Mesenteric fat pad (tissue), 1 donor: ENCODE measurements at regions not wholly inside any gene's neighbourhood (a gene's known extent, or its start where the extent isn't known, plus 50 kb on each side); places are given as distances from the start of the nearest gene placed in this dataset.

Experiments
- DNase-seq: peaks from one replicate; pipeline ENCODE4 v3.0.0-alpha.2; 2020; ENCODE audit warnings: low spot score
- donor health status: DM: yes; HTN: yes; CAD: no.

DNA sequence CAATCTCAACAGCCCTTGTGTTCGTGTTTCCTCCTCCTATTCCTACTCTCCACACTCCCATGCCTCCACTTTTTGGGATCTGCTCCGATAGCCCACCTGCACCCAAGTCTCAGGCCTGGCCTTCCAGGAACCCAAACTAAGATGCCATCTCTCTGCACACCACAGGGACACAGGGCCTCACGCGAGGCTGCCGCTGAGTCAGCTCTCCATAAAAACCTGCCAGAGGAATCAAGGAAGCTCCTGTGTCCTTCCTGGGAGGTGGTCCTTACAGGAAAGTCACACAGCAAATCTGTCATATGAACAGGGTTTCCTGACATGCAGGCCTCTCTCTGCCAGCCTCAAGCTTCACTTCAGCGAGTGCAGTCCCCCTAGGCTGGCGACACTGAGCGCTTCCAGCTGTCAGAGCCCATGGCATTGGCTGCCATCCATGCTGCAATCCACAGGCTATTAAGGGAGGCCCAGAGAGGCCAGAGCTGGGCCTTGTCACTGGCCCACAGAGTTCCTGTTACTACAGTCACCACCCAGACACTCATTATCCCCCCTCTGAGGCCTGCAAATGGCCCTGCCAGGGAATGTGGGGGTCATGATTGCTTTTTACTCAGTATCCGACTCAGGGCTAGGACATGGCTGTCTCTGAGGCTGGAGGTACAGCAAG lies 151.4 kb downstream of the OAT start:
- no peak for DNase-seq

DNA sequence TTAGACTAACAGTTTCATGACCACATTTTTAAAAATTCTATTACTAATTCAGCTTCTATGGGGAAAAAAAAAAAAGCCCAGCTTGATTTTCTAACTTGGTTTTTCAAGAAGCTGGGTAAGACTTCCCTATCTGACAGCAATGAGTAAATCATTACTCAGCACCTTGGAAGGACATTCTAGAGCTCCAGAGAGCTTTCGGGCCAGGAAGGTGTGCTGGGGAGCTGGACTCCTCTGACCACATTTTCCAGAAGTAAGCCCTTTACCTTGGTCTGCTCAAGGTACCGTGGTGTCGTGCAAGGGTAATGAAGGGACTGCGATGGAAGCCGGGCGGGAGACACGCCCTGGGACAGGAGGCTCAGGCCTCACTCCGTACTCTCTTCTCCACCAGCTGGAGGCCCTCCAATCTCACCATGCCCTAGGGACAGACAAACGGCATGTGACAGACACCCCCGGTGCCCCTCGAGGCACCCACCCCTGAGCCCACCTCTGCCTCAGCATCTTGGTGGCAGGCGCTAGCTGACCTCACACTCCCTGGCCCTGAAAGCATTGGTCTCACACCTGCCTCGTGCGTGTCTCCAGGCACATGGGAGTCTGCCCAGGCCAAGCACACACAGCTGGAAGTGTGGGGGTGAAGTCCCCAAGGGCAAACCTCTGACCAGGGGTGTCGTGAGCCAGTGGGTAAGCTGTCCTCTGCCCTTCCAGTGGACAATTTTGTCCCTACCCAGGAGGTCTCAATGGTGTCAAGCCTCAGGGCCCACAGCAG lies 152.1 kb downstream of the OAT start:
- no peak for DNase-seq

DNA sequence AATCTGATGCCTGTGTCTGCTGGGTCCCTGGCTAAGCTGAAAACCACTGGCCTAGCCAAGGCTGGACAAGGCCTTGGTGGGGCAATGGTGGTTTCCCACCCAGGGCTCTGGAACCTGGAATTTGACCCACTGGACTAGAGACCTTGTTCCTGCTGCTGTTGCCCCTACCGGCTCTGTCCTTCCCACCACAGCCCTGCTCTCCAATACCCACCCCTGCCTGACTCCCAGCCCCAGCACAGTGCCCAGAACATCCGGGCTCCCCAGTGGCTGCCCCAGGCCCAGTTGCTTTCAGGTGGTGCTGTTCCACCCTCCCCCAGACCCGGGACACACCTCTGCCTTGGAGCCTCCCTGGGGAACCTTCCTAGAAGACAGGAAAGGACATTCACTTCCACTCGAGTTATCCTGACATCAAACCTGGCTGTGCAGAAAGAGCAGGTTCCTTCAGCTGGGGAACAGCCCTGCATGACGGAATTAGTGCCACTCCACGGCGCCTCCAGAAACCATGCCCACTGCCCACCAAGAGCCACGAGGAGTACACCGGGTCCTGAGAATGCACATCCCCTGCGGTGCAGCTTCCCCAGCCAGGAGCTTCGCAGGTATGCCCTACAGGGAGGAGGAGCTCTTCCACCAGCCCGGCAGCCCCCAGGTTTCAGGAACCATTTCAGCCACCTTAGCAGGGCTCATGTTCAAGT lies 152.8 kb downstream of the OAT start:
- DNase-seq = no peak

DNA sequence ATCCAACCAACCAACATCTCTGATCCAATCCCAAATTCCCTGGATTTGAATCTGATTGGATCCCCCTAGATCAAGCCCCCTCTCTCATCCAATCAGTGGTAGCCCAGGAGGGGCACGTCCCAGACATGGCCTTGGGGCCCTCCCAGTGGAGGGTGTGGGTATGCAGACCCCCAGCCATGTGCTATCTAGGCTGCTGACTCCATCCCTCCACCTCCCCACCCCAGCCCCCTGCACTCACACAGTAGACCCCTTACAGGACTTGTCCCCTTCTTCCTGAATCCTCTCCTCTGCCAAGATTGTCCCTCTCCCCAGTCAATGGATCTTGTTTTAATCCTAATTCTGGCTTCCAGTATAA lies 153.4 kb downstream of the OAT start:
- DNase-seq = no peak

DNA sequence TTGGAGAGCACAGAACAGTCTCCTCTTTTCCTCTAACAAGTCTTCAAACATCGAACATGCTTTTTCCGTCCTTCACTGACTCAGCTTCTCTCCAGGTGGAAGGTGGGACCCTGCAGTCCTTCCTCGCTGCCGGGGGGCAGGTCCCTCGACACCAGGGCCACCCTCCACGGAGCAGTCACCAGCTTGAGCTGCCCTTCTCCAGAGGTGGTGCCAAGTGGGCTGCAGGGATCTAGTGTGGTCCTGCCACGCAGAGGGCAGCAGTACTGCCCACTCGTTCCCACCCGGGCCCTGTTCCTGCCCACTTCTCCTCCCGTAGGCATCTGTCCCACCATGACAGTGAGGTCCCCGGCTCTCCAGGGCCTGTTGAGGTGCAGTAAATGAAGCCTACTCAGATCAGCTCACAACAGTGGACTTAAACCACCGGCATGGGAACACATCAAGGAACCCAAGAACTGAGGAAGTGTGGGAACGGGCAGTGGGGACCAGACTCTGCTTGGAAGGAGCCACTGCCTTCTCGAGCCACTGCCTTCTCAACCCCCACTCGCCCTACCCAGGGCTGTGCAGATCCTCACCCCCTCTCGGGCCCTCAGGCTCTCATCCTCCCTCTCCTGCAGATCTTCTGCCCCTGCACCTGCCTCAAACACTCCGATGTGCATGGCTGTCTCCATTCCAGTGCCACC lies 153.9 kb downstream of the OAT start:
- DNase-seq = no peak

DNA sequence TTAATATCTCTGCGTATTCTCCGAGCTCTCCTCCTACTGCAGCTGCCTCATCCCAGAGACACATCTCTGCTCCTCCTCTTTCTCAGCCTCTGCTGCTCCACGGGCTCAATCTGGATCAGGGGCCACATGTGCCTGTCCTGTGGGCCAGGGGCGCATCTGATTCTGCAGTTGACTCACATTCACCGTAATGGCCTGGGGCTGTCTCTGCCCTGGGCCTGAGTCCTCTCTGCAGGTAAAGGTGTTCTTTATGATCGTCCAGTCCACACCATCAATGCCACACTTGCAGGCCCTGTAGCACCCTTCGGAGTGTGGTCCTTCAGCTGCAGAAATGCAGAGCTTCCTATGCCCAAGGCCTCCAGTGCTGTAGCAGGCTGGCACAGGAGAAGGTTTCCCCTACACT lies 154.5 kb downstream of the OAT start:
- no peak for DNase-seq

DNA sequence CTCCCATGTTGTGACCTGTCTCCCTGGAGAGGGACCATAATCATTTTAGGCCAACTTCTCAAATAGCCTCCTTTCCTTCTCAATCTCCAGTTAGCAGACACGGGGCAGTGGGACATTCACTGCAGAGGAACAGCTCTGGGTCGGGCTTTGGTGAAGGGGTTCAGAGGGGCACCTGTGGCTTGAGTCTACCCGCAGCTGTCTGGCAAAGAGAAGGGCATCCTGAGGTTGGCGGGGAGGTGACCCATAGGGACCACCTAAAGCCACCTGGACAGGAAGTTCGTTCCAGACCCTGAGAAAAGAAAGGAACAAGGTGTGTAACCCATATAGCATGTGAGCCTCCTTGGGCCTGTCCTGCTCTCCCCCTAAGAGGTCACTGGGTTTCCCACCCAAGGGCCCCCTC lies 155.0 kb downstream of the OAT start:
- no peak for DNase-seq

DNA sequence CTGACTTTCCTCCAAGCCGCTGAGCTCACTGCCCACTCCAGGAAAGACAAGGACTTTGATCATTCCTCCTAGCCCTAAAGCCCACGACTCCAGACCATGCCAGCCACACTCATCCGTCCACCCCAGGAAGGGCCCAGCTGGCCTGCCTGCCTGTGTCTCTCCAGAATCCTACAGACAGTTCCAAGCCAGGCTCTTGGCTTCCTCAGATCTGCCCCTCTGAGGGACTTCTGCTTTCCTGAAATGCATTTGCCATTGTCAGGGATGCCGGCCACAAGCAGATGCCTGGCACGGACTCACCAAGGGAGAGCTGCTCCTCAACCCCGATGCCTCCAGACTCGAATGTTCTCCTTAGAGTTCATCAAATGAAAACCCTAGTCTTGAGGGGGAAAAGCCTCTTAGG lies 155.8 kb downstream of the OAT start:
- DNase-seq = no peak

DNA sequence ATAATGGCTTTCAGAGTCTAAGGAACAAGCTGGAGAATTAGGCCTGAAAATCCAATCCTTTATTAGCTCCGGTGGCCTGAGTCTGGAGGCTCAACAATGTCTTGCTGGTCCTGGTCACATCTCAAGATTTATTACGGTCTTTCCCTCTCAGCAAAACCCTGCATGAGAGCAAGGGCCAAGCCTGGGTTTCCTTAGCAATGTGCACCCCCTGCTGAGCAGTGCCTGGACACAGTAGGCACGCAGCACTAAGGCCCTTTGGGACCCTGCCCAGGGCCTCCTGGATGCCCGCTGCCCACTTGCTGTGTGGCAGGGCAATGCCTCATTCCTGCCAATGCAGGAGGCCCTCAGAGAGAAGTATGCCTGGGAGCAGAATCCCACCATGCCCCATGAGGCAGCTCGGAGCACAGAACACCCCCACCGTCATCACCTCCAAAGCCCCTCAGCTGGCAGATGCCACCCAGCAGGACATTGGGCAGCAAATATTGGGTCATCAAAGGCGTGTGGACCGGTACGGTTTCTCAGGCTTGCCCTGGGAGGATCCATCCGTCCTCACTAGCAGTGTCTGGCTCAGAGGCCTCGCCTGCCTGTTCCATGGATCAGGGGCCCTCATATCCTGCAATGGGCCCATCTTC lies 156.4 kb downstream of the OAT start:
- peak; percentile 81 for DNase-seq

DNA sequence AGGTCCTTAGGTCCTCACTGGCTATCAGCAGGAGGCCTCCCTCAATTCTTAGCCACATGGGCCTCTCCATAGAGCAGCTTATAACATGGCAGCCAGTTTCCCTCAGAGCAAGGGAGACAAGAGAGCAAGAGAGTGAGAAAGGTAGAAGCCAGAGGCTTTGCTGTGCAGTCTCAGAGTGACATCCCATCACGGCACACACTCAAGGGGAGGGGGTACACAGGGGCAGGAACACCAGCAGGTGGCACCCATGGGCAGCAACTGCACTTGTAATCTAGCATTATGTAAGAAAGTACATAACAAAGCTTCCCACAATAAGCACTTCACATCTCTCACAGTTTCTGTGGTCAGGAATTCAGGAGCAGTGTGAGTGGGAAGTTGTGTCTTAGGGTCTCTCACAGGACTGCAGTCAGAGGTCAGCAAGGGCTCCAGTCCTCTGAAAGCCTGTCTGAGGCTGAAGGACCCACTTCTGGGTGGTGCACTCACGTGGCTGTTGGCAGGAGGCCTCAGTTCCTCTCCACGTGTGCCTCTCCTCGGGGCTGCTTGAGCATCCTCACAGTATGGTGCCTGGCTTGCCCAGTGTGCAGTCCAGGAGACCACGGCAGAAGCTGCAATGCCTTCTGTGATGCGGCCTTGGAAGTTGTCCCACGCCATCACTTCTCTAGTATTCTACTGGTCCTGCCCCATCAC lies 159.4 kb downstream of the OAT start:
- peak; percentile 83 for DNase-seq

DNA sequence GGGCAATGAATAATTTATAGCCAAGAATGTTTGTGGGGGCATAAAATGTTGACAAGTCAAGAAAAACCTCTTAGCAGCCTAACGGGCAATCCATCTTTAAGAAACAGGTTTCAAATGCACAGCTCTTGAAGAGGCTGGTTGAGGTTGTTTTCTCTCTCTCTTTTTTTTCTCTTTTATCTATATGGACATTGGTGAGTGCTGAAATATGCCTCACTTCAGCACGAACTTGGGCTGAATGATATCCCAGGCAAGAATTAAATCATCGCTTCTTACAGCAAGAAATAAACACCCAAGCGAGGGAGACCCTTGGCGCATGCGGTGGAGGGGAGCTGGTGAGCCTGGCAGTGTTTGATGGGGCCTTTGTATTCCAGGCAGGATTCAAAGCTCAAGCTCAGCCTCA lies 160.9 kb downstream of the OAT start:
- no peak for DNase-seq

DNA sequence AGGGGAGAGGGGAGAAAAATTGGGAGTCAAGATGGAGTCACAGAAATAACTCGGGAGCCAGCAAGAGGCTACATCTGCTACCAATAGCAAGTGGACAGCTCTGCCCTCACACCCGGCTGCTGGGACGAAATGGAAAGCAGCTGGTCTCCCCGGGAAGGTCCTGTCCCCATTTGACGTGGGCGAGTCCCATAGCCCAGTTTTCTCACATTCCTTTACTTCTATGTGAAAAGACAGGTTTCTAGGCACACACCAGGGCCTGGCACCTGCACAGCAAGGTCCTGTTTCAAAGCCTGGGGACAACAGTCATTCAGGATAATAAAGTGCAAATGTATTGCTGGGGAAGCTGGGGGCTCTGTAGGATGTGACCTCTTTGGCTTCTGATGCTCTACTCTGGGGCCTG lies 162.6 kb downstream of the OAT start:
- peak; percentile 37 for DNase-seq

DNA sequence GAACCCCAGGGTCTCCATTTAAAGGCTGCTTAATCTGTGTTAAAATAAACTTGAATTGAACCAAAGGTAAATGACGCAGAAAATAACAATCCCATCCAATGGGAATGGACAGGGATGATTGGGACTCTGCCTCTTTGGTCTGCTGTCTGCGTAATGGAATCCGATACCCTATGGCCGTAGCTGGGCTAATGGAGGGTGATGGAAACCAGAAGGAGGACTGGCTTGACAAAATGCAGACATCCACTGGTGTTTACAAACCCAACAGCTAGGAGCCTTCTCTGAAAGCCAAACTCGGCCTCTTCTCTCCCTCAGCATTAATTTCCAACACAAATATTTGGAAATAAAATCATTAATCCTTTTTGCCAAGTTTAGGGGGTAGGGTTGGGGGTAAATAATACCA lies 162.2 kb upstream of the CHST15 start:
- peak; percentile 8 for DNase-seq

DNA sequence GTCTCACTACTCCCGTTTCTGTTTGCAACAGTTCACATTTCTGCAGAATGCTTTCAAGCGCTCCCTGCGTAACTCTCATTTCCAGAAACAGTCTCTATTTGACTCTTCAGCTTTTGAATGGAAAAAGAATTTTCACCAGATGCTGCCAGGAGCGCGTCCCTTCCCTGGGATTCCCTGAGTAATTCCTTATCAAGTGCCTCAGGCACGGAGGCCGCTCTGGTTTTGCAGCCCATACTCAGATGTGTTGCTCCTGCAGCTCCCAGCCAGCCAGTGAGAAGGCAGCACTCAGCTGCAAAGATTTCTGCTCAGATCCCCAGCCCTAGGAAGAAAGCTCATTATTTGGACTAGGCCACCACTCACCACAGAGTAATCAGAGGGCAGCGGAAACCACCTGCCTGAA lies 161.1 kb upstream of the CHST15 start:
- DNase-seq = peak; percentile 39

DNA sequence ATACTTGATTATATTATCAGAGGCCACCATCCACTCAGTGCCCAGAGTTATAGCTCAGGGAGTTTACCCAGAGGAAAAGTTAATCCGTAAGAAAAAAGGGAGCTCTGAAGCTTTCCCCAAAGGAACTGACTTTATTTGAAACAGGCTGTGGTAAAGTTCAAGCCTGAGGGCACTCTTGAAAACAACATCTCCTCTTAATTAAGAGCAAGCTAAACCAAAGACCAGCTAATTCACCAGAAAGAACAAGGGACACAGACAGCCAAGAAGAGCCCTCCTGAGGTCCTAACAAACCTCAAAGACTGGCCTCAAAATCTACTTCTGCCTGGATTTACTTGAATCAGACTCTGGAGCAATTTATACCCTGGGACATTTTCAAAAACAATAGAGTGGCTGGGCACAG lies 159.6 kb upstream of the CHST15 start:
- no peak for DNase-seq

DNA sequence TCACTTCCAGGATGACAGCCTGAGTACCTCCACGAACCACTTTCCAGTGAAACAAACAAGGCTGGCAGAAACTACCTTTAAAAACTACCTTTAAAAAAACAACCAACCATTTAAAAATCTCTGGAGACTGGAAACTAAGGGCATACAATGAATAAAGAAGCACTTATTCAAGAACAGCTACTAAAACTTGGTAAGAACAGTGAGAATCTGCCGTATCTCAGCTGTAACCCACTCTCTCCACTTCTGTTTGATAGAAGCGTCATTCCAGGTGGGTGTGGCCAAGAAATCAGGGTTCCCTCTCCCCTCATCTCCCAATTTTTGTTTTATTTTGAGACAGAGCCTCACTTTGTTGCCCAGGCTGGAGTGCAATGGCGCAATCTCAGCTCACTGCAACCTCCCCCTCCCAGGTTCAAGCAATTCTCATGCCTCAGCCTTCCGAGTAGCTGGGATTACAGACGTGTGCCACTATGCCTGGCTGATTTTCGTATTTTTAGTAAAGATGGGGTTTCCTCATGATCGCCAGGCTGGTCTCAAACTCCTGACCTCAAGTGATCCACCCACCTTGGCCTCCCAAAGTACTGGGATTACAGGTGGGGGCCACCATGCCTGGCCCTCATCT lies 158.8 kb upstream of the CHST15 start:
- peak; percentile 16 for DNase-seq

DNA sequence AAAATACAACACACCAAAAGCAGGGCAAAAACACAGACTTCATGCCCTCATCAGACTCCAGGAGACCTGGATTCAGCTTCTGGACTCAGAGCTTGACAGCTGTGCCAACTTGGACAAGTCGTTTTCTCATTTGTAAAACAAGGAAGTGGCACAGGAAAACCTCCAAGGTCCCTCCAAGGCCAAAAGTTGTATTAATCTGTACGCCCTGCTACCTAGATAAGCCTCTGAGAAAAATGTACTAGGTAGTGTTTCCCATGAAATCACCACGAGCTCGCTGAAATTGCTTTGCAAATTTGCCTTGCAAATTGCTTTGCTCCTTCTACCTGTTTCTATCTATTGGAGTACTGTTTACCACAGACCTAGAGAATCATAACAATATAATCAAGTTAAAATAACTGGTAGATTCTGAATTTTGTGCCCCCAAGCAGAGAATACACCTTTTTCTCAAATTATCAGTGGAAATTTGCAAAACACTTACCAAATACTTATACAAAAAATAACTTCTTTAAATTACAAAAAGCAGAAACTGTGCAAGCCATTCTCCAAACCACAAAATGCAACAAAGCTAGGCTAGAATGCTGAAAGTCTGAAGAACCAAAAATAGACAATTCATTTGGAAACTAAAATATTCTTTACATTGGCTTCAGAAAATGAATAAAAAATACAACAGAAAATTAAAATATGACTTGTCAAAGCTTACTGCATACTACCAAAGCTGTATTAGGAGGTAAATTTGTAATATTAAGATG lies 158.1 kb upstream of the CHST15 start:
- DNase-seq = no peak

DNA sequence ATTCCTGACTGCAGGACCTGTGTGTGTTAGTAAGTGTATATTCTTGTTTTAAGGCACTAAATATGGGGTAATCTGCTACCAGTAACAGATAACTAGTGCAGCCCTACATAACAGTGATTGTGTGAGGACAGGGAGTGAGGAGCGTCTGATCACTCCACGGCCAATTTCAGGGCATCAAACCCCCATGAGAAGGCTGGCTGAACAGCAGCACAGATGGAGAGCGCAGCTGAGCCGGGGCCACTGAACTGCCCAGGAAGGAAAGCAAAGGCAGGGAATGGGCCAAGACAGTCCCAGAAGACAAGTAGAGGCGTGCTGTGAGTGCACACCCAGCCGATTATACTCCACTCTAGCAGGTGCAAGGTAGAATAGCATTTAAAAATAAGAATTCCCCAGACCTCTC lies 157.1 kb upstream of the CHST15 start:
- DNase-seq = peak; percentile 77

DNA sequence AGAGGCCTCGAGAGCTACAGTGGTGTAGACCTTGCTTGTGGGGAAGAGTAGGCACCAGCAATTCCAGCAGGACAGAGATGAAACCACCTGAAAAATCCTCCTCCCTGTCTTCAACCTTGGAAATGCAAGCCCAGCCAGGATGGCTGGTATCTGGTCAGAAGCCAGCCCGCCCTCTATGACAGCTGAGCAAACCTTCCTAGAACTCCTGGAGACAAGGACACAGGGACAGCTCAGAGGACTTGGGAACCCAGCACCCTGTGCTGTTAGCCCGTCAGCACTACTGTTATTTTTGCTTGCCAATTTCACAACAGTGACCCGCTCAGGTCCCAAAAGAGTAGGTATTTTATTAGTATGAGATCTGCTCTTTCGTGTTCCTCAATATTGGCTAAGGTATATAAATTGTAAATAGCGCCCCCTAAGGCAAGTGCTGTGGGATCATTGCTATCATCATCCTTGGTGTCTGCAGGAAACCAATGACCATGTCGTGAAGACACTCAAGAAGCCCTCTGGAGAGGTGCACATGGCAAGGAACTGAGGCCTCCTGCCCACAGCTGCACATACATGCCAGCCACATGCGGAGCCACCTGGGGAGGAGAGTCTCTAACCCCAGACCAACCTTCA lies 156.5 kb upstream of the CHST15 start:
- DNase-seq = peak; percentile 47
